Prostate gland (tissue), 2 donors: ENCODE measurements at regions not wholly inside any gene's neighbourhood (a gene's known extent, or its start where the extent isn't known, plus 50 kb on each side); places are given as distances from the start of the nearest gene placed in this dataset.

Experiments
- DNase-seq: peaks from one replicate; pipeline ENCODE4 v3.0.0-alpha.2; 2019; ENCODE audit warnings: low spot score
- H3K27ac ChIP-seq, 2 donors: fragments of 200-600 bp; sonication (generic); 2 replicates each; pipeline ENCODE4 v1.5.1; 2017 to 2019
- H3K27me3 ChIP-seq: fragments of 200-600 bp; sonication (generic); replicated peaks from 2 replicates; pipeline ENCODE4 v1.5.1; 2019; ENCODE audit not compliant: insufficient read depth
- H3K36me3 ChIP-seq, 2 donors: fragments of 200-600 bp; sonication (generic); 1 replicate in 1 of 2; 2 replicates in 1 of 2; pipeline versions ENCODE4 v1.5.1 to v1.8.1; 2017 to 2019
- H3K4me1 ChIP-seq: fragments of 200-600 bp; sonication (generic); replicated peaks from 2 replicates; pipeline ENCODE4 v1.5.1; 2019
- H3K4me3 ChIP-seq, 2 donors: fragments of 200-600 bp; sonication (generic); 2 replicates each; pipeline ENCODE4 v1.5.1; 2017 to 2019
- H3K9me3 ChIP-seq: fragments of 200-600 bp; sonication (generic); 2 replicates; pipeline ENCODE4 v1.5.1; 2017
- POLR2A ChIP-seq: fragments of 450-650 bp; IDR thresholded peaks from one replicate; pipeline ENCODE4 v1.6.1; 2016; ENCODE audit warnings: antibody characterized with exemption, mild to moderate bottlenecking
- POLR2AphosphoS5 ChIP-seq: sonication (generic); formaldehyde crosslinking; IDR thresholded peaks from one replicate; pipeline ENCODE4 v1.6.1; 2017; ENCODE audit warnings: antibody characterized with exemption
- WGBS: methylation state at CpG from one replicate; pipeline ENCODE4 v1.1.5; 2018; 5-methylcytosine and 5-hydroxymethylcytosine counted together
- intact Hi-C: fragments of 100-400 bp; cut with DNase I; formaldehyde crosslinking; loops from one replicate; pipeline ENCODE4 v1.14.2; 2022
- TF ChIP-seq, protein P1 (sequence below), 4 experiments: fragments of 200-600 bp in 2 of 4; fragments of 450-650 bp in 2 of 4; sonication (generic) in 2 of 4; IDR thresholded peaks; 1 replicate in 3 of 4; 2 replicates in 1 of 4; pipeline ENCODE4 v1.5.1; 2016 to 2019; ENCODE audit warnings: antibody characterized with exemption in 4 of 4, mild to moderate bottlenecking in 2 of 4, moderate library complexity in 2 of 4

DNA sequence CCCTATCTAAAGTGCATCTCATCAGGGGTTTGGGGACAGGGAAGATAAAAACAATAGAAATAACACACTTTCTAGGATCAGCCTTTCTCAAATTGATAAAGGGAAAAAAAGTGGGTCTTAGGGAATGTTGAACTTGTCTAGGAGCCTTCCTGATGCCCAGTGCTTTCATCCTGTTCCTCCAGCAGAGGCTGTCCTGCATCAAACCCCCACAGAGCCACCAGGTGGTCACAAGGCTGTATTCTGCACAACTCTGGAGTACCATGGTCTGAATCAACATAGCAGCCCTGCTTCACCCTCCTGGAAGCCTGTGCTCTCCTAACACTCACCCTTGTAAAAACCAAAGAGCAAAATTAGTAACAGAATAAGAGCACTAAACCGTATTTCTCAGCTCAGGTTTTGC, 118.5 kb upstream of the SLC25A36 start:
- no peak for DNase-seq
- Histone ChIP-seq H3K27ac (no peak overlapping the region), H3K36me3 (no peaks in the 10 kb centered on the region), H3K4me3 (no peak overlapping the region), H3K27me3 (no peaks in the 10 kb centered on the region), H3K4me1 (no peaks in the 10 kb centered on the region), H3K9me3 (no peaks in the 10 kb centered on the region)
- intact Hi-C loops, result no loop called here
- TF ChIP-seq, protein P1, sequence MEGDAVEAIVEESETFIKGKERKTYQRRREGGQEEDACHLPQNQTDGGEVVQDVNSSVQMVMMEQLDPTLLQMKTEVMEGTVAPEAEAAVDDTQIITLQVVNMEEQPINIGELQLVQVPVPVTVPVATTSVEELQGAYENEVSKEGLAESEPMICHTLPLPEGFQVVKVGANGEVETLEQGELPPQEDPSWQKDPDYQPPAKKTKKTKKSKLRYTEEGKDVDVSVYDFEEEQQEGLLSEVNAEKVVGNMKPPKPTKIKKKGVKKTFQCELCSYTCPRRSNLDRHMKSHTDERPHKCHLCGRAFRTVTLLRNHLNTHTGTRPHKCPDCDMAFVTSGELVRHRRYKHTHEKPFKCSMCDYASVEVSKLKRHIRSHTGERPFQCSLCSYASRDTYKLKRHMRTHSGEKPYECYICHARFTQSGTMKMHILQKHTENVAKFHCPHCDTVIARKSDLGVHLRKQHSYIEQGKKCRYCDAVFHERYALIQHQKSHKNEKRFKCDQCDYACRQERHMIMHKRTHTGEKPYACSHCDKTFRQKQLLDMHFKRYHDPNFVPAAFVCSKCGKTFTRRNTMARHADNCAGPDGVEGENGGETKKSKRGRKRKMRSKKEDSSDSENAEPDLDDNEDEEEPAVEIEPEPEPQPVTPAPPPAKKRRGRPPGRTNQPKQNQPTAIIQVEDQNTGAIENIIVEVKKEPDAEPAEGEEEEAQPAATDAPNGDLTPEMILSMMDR (IDR thresholded peaks at IDR 0.05), result no peak
- no peak for TF ChIP-seq POLR2AphosphoS5
- TF ChIP-seq POLR2A, result no peak
- WGBS, result 76% methylated on average over 1 of the region's 1 CpG

GRCh38 chr3:140827894-140828293, 113.7 kb upstream of the SLC25A36 start:
- TF ChIP-seq, protein P1 (IDR thresholded peaks at IDR 0.05), result no peak
- TF ChIP-seq POLR2A, result no peak
- no peak for TF ChIP-seq POLR2AphosphoS5
- intact Hi-C loops, result no loop called here
- H3K36me3 ChIP-seq, result no peaks in the 10 kb centered on the region
- H3K27me3 ChIP-seq, result no peaks in the 10 kb centered on the region
- DNase-seq, result no peak
- H3K4me3 ChIP-seq, result no peak overlapping the region
- H3K9me3 ChIP-seq, result no peaks in the 10 kb centered on the region
- WGBS, result 79% methylated on average over 1 of the region's 1 CpG
- H3K4me1 ChIP-seq, result no peaks in the 10 kb centered on the region
- H3K27ac ChIP-seq, result no peak overlapping the region

DNA sequence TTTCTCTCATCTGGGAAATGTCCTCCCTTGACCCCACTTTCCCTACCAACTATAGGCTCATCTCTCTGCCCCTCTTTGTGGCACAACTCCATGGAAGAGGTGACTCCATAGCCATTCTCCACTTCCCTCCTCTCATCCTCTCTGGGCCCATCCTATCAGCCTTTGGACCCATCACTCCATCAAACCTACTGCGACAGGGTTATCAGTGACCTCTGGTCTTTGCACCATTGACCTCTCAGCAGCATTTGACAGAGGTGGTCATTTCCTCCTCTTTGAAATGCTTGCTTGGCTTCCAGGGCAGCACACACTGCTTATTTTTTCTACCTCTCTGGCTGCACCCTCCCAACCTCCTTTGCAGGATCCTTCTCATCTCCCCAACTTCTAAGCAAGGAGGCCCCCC, 113.1 kb upstream of the SLC25A36 start:
- 92% methylated on average over 1 of the region's 1 CpG for WGBS
- H3K9me3 ChIP-seq, result no peaks in the 10 kb centered on the region
- TF ChIP-seq, protein P1 (IDR thresholded peaks at IDR 0.05), result no peak
- no peak for TF ChIP-seq POLR2A
- no peak for TF ChIP-seq POLR2AphosphoS5
- H3K4me3 ChIP-seq, result no peak overlapping the region
- no peak overlapping the region for H3K27ac ChIP-seq
- H3K27me3 ChIP-seq, result no peaks in the 10 kb centered on the region
- DNase-seq, result no peak
- H3K36me3 ChIP-seq, result no peaks in the 10 kb centered on the region
- intact Hi-C loops, result no loop called here
- no peaks in the 10 kb centered on the region for H3K4me1 ChIP-seq

DNA sequence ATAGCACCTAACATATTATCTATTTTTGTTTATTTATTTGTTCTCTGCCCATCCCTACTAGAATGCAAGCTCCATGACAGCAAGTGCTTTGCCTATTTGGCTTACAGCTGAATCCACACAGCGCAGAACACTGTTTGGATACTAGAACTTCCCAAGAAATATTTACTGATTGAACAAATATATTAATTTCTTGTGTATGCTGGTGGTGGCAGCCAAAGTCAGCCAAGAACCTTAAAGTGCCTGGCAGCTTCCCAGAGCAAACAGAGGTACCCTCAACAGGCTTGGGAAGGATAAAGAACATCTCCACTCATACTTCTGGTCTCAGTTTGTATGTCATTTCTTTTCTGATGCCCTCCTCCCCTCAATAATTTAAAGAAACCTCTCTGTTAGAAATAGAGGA, 111.8 kb upstream of the SLC25A36 start:
- DNase-seq, result no peak
- Histone ChIP-seq H3K27me3 (no peaks in the 10 kb centered on the region), H3K27ac (no peak overlapping the region), H3K4me3 (no peak overlapping the region), H3K4me1 (no peaks in the 10 kb centered on the region), H3K36me3 (no peaks in the 10 kb centered on the region), H3K9me3 (no peaks in the 10 kb centered on the region)
- TF ChIP-seq POLR2AphosphoS5, result no peak
- intact Hi-C loops, result no loop called here
- 48% methylated on average over 1 of the region's 1 CpG for WGBS

GRCh38 chr3:140830391-140830790, 111.2 kb upstream of the SLC25A36 start:
- intact Hi-C loops, result no loop called here
- H3K27ac ChIP-seq, result no peak overlapping the region
- DNase-seq, result no peak
- TF ChIP-seq POLR2AphosphoS5 (no peak), POLR2A (no peak)
- TF ChIP-seq, protein P1 (IDR thresholded peaks at IDR 0.05), result no peak
- no peaks in the 10 kb centered on the region for H3K4me1 ChIP-seq
- H3K27me3 ChIP-seq, result no peaks in the 10 kb centered on the region
- no peaks in the 10 kb centered on the region for H3K9me3 ChIP-seq
- H3K4me3 ChIP-seq, result no peak overlapping the region
- no peaks in the 10 kb centered on the region for H3K36me3 ChIP-seq
- 50% methylated on average over 1 of the region's 1 CpG for WGBS
